MCF 10A (cell line): ENCODE measurements at regions not wholly inside any gene's neighbourhood (a gene's known extent, or its start where the extent isn't known, plus 50 kb on each side); places are given as distances from the start of the nearest gene placed in this dataset.

ENCODE experiments used
- BruUV-seq: library from RNA; stranded (reverse); fragments of 400-500 nt; replicated peaks from 2 replicates; lab custom pipeline; 2021; lab: Mats Ljungman, UMichigan
- CTCF ChIA-PET: fragments of 300-600 bp; sonication (Branson Sonifier 250); formaldehyde crosslinking; extraction: SDS; loops from one replicate; lab custom pipeline; 2021; ENCODE audit warnings: antibody characterized with exemption, inconsistent platforms; lab: Yijun Ruan, JAX
- POLR2A ChIA-PET: fragments of 300-600, 350-650 bp; sonication (Branson Sonifier 250); formaldehyde crosslinking; extraction: SDS; loops from one replicate; lab custom pipeline; 2020; ENCODE audit warnings: antibody characterized with exemption, inconsistent platforms; lab: Yijun Ruan, JAX
- DNase-seq: peaks from one replicate; pipeline ENCODE4 v3.0.0-alpha.2; 2018; ENCODE audit not compliant: unreplicated experiment
- H3K27ac Mint-ChIP-seq: one replicate; pipeline ENCODE4 v1.8.0; 2022; ENCODE audit warnings: mild to moderate bottlenecking, low read depth, mixed read lengths; ENCODE audit not compliant: unreplicated experiment
- H3K27me3 Mint-ChIP-seq: one replicate; pipeline ENCODE4 v1.8.0; 2022; ENCODE audit warnings: mixed read lengths; ENCODE audit not compliant: insufficient read depth, unreplicated experiment
- H3K36me3 Mint-ChIP-seq: one replicate; pipeline ENCODE4 v1.8.0; 2022; ENCODE audit warnings: mild to moderate bottlenecking, moderate library complexity, mixed read lengths; ENCODE audit not compliant: insufficient read depth, unreplicated experiment
- H3K4me1 Mint-ChIP-seq: one replicate; pipeline ENCODE4 v1.8.0; 2022; ENCODE audit warnings: mixed read lengths; ENCODE audit not compliant: insufficient read depth, unreplicated experiment
- H3K4me3 Mint-ChIP-seq: one replicate; pipeline ENCODE4 v1.8.0; 2022; ENCODE audit warnings: mild to moderate bottlenecking, moderate library complexity, mixed read lengths; ENCODE audit not compliant: unreplicated experiment
- H3K9me3 Mint-ChIP-seq: one replicate; pipeline ENCODE4 v1.8.0; 2022; ENCODE audit warnings: mixed read lengths; ENCODE audit not compliant: unreplicated experiment
- intact Hi-C: fragments of 100-400 bp; cut with micrococcal nuclease; formaldehyde crosslinking; loops from 2 replicates; pipeline ENCODE4 v1.14.1; 2022
- TF ChIP-seq, protein P1 (sequence below): fragments of 200-600 bp; IDR thresholded peaks from one replicate; pipeline ENCODE4 v1.8.0; 2022; ENCODE audit warnings: antibody characterized with exemption, mild to moderate bottlenecking; ENCODE audit not compliant: unreplicated experiment

DNA sequence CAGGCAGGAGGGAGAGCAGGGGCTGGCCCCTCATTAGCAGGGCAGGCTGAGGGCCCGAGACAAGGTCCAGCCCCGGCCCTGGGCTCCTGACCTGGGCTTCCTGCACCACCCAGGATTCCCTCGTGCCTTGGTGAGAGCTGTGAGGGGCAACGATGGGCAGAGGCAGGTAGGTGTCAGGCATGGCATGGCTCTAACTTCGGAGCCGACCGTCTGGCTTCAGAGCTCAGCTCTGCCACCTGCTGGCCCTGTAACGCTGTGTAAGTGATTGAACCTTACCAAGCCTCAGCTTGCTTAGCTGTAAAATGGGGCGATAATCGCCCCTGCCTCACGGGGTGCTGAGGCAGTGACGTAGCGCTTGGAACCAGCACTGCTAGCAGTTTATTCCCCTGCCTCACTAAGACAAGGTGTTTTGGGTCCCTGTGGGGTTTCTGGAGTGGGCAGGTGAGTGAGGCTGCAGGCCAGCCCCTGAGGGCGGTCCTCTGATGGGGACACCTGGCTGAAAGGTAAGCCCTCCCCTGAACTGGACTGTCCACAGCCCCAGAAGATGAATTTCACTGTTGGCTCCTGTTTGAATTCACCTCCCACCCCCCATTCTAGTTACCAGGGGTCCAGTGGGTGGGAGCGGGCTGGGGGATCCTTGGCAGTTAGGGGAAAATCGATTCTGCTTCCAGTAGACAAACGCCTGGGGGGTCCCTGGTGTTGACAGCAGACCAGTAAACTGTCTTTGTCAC lies 184.8 kb upstream of the GSE1 start:
- intact Hi-C loops, result loop anchor here (2.0 kb wide), 1 partner anchor 112 kb away; no protein-coding TSS in a partner anchor
- peak; percentile 49 for DNase-seq
- Mint-ChIP-seq H3K9me3 (no peaks in the 10 kb centered on the region), H3K27me3 (no peaks in the 10 kb centered on the region), H3K27ac (no peak overlapping the region), H3K4me1 (no peaks in the 10 kb centered on the region), H3K4me3 (no peak overlapping the region), H3K36me3 (no peaks in the 10 kb centered on the region)
- CTCF ChIA-PET, result interaction anchor here (0.6 to 1.3 kb wide), 3 partner anchors 15 to 153 kb away, joined by 3 to 5 read pairs (median 3); no protein-coding TSS in a partner anchor
- POLR2A ChIA-PET, result interaction anchor here (0.7 kb wide), 1 partner anchor 71 kb away, joined by 4 read pairs; no protein-coding TSS in a partner anchor
- BruUV-seq, result no TSS peak
- TF ChIP-seq, protein P1, sequence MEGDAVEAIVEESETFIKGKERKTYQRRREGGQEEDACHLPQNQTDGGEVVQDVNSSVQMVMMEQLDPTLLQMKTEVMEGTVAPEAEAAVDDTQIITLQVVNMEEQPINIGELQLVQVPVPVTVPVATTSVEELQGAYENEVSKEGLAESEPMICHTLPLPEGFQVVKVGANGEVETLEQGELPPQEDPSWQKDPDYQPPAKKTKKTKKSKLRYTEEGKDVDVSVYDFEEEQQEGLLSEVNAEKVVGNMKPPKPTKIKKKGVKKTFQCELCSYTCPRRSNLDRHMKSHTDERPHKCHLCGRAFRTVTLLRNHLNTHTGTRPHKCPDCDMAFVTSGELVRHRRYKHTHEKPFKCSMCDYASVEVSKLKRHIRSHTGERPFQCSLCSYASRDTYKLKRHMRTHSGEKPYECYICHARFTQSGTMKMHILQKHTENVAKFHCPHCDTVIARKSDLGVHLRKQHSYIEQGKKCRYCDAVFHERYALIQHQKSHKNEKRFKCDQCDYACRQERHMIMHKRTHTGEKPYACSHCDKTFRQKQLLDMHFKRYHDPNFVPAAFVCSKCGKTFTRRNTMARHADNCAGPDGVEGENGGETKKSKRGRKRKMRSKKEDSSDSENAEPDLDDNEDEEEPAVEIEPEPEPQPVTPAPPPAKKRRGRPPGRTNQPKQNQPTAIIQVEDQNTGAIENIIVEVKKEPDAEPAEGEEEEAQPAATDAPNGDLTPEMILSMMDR, result peak; percentile 59

DNA sequence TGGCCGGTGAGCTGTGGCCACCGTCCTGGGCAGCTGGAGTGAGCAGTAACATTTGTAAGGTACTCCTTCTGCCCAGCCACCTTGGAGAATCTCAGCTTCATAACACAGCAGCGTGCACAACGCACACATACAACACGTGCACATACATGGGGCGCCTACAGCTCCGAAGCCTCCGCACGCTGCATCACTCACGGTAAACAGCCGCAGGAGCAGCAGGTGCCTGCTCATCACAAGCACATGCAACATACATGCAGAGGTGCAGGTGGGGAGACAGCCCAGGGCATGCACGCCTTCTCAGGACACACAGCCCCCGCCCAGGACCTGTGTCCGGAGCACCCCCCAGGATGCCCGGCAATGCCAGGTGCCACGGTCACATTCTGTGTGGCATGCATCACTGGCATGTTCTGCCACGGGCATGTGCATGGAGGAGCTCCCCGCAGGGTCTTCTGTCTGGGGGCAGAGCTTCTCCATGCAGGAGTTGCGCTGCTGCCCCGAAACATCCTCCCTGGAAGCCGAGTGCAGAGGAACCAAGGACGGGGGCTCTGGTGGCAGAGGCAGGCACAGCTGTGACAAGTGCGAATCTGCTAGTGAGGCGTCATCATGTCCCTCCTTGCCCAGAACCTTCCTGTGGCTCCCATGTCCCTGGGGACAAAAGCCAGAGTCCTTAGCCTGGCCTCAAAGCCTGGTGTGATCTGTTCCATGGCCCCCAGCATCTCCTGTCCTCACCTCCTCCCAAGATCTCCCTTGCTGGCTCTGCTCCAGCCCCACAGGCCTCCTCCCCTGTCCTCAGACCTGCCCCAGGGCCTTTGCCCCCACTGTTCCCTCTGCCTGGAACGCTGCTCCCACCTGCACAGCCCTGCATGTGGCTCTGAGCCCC lies 184.0 kb upstream of the GSE1 start:
- Mint-ChIP-seq H3K27me3 (no peaks in the 10 kb centered on the region), H3K36me3 (no peaks in the 10 kb centered on the region), H3K9me3 (no peaks in the 10 kb centered on the region), H3K27ac (no peak overlapping the region), H3K4me1 (no peaks in the 10 kb centered on the region), H3K4me3 (no peak overlapping the region)
- intact Hi-C loops, result loop anchor here (2.0 kb wide), 1 partner anchor 112 kb away; no protein-coding TSS in a partner anchor
- no peak for DNase-seq
- POLR2A ChIA-PET, result no interaction called here
- BruUV-seq, result no TSS peak
- CTCF ChIA-PET, result interaction anchor here (0.9 to 1.3 kb wide), 5 partner anchors 9 to 83 kb away, joined by 3 to 6 read pairs (median 3); no protein-coding TSS in a partner anchor
- TF ChIP-seq, protein P1, result no peak

DNA sequence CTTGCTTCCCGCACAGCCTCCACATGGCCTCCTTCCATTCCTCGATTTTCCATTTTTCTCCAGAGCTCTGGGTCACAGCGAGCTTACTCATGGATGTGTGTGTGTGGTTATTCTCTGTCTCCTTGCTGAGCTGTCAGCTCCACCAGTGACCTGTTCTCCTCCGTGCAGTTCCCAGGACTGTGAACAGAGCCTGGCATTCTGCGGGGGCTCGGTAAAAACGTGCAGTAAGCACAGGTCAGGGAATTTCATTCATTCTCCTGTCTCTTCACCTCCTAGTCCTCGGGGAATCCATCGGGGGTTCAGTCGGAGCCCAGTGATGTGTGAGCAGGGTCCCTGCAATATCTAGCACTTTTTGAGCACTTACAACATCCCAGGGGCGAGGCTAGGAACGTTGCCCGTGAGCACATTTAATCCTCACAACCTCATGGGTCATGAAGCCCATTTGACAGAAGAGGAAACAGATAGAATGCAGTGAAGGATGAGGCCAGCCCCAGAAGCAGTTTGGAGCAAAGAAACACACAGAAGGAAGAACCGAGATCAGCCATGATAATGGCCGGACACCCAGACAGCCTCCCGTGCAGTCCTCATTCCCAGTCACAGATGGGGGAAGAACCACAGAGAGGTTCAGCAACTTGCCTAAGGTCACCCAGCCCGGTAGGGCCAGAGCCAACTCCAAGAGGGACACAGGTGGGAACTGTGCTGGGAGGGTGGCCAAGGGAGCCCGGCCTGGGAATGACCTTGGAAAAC lies 183.2 kb upstream of the GSE1 start:
- CTCF ChIA-PET, result interaction anchor here (0.6 to 1.1 kb wide), 6 partner anchors 10 to 154 kb away, joined by 3 to 6 read pairs (median 4); no protein-coding TSS in a partner anchor
- Mint-ChIP-seq H3K9me3 (no peaks in the 10 kb centered on the region), H3K4me1 (no peaks in the 10 kb centered on the region), H3K4me3 (no peak overlapping the region), H3K27ac (no peak overlapping the region), H3K36me3 (no peaks in the 10 kb centered on the region), H3K27me3 (no peaks in the 10 kb centered on the region)
- POLR2A ChIA-PET, result no interaction called here
- BruUV-seq, result no TSS peak
- DNase-seq, result no peak
- intact Hi-C loops, result loop anchor here (2.0 kb wide), 1 partner anchor 113 kb away; no protein-coding TSS in a partner anchor
- TF ChIP-seq, protein P1, result no peak
